ENCODE measurements at regions not wholly inside any gene's neighbourhood (a gene's known extent, or its start where the extent isn't known, plus 50 kb on each side); places are given as distances from the start of the nearest gene placed in this dataset.

- TF ChIP-seq CTCF (IDR thresholded peaks at IDR 0.05; ENCODE audit: poor library complexity, severe bottlenecking) (no peak), POLR2AphosphoS5 (IDR thresholded peaks at IDR 0.05) (no peak), EP300 (conservative IDR thresholded peaks at IDR 0.05; ENCODE audit: poor library complexity, severe bottlenecking) (no peak), SMC3 (conservative IDR thresholded peaks at IDR 0.05; ENCODE audit: poor library complexity) (no peak)
Measured at GRCh38 chr1:208919371-208919770, 664.1 kb upstream of the CAMK1G start.
